Astrocyte (in vitro differentiated cells and primary cell): ENCODE measurements at regions not wholly inside any gene's neighbourhood (a gene's known extent, or its start where the extent isn't known, plus 50 kb on each side); places are given as distances from the start of the nearest gene placed in this dataset.

ENCODE experiments used
- DNase-seq: peaks from one replicate; pipeline ENCODE4 v3.0.0-alpha.2; 2010; ENCODE audit warnings: low read depth
- FAIRE-seq: peaks from 2 replicates; lab custom pipeline; 2011; peaks lifted over from hg19 to GRCh38; lab: Jason Lieb, UNC
- H2AFZ ChIP-seq: 2 replicates; pipeline ENCODE4 v1.6.0; 2012; ENCODE audit warnings: low read depth, low read length, inconsistent platforms
- H3K27ac ChIP-seq: 2 replicates; pipeline ENCODE4 v1.5.1; 2011; ENCODE audit warnings: low read depth, low read length, inconsistent platforms
- H3K27me3 ChIP-seq: 2 replicates; pipeline ENCODE4 v1.6.0; 2011; ENCODE audit warnings: low read length, inconsistent platforms; ENCODE audit not compliant: insufficient read depth
- H3K36me3 ChIP-seq: 2 replicates; pipeline ENCODE4 v1.5.1; 2011; ENCODE audit warnings: low read length, inconsistent platforms; ENCODE audit not compliant: insufficient read depth
- H3K4me1 ChIP-seq: 2 replicates; pipeline ENCODE4 v1.5.1; 2011; ENCODE audit warnings: low read length, inconsistent platforms; ENCODE audit not compliant: insufficient read depth
- H3K4me2 ChIP-seq: 2 replicates; pipeline ENCODE4 v1.6.0; 2012; ENCODE audit warnings: low read length, inconsistent platforms
- H3K4me3 ChIP-seq: 2 replicates; pipeline ENCODE4 v1.5.1; 2011; ENCODE audit warnings: low read depth, mild to moderate bottlenecking, low read length, inconsistent platforms; ENCODE audit not compliant: insufficient read depth
- H3K79me2 ChIP-seq: 2 replicates; pipeline ENCODE4 v1.6.0; 2012; ENCODE audit warnings: mild to moderate bottlenecking, low read length, inconsistent platforms; ENCODE audit not compliant: insufficient read depth
- H3K9ac ChIP-seq: 2 replicates; pipeline ENCODE4 v1.6.0; 2012; ENCODE audit warnings: mild to moderate bottlenecking, low read length, inconsistent platforms
- H3K9me3 ChIP-seq: 2 replicates; pipeline ENCODE4 v1.5.1; 2012; ENCODE audit warnings: low read depth, mild to moderate bottlenecking, low read length, inconsistent platforms; ENCODE audit not compliant: insufficient read depth
- H4K20me1 ChIP-seq: 2 replicates; pipeline ENCODE4 v1.6.0; 2012; ENCODE audit warnings: low read length, inconsistent platforms; ENCODE audit not compliant: insufficient read depth
- H3K27ac Mint-ChIP-seq: one replicate; pipeline ENCODE4 v1.8.0; 2021; ENCODE audit warnings: mild to moderate bottlenecking, mixed read lengths; ENCODE audit not compliant: unreplicated experiment
- H3K27me3 Mint-ChIP-seq: one replicate; pipeline ENCODE4 v1.8.0; 2021; ENCODE audit warnings: low read depth, mixed read lengths; ENCODE audit not compliant: unreplicated experiment
- H3K36me3 Mint-ChIP-seq: one replicate; pipeline ENCODE4 v1.8.0; 2021; ENCODE audit warnings: low read depth, mixed read lengths; ENCODE audit not compliant: unreplicated experiment
- H3K4me1 Mint-ChIP-seq: one replicate; pipeline ENCODE4 v1.8.0; 2021; ENCODE audit warnings: low read depth, mixed read lengths; ENCODE audit not compliant: unreplicated experiment
- H3K4me3 Mint-ChIP-seq: one replicate; pipeline ENCODE4 v1.8.0; 2021; ENCODE audit warnings: mild to moderate bottlenecking, moderate library complexity, mixed read lengths; ENCODE audit not compliant: unreplicated experiment
- H3K9me3 Mint-ChIP-seq: one replicate; pipeline ENCODE4 v1.8.0; 2021; ENCODE audit warnings: mild to moderate bottlenecking, mixed read lengths; ENCODE audit not compliant: unreplicated experiment
- EZH2 ChIP-seq: IDR thresholded peaks from 2 replicates; pipeline ENCODE4 v1.6.1; 2012; ENCODE audit warnings: mild to moderate bottlenecking, low read length, inconsistent platforms; ENCODE audit not compliant: insufficient read depth
- TF ChIP-seq, protein P1 (sequence below): IDR thresholded peaks from 2 replicates; pipeline ENCODE4 v1.5.1; 2011; ENCODE audit warnings: low read depth, mild to moderate bottlenecking, inconsistent platforms, low read length, moderate library complexity; ENCODE audit not compliant: insufficient read depth

- no peaks in the 10 kb centered on the region for H3K36me3 ChIP-seq
- no peaks in the 10 kb centered on the region for H3K9me3 ChIP-seq
- DNase-seq (no peak), FAIRE-seq (no peak)
- no peak overlapping the region for H2AFZ ChIP-seq
- H4K20me1 ChIP-seq = no peaks in the 10 kb centered on the region
- Mint-ChIP-seq H3K36me3 (no peaks in the 10 kb centered on the region), H3K27ac (no peak overlapping the region), H3K4me3 (no peak overlapping the region), H3K4me1 (peaks cover 2% of the 10 kb centered on the region), H3K27me3 (no peaks in the 10 kb centered on the region), H3K9me3 (peaks cover 14% of the 10 kb centered on the region)
- TF ChIP-seq, protein P1, sequence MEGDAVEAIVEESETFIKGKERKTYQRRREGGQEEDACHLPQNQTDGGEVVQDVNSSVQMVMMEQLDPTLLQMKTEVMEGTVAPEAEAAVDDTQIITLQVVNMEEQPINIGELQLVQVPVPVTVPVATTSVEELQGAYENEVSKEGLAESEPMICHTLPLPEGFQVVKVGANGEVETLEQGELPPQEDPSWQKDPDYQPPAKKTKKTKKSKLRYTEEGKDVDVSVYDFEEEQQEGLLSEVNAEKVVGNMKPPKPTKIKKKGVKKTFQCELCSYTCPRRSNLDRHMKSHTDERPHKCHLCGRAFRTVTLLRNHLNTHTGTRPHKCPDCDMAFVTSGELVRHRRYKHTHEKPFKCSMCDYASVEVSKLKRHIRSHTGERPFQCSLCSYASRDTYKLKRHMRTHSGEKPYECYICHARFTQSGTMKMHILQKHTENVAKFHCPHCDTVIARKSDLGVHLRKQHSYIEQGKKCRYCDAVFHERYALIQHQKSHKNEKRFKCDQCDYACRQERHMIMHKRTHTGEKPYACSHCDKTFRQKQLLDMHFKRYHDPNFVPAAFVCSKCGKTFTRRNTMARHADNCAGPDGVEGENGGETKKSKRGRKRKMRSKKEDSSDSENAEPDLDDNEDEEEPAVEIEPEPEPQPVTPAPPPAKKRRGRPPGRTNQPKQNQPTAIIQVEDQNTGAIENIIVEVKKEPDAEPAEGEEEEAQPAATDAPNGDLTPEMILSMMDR = no peak
- no peak for TF ChIP-seq EZH2
- H3K9ac ChIP-seq = no peak overlapping the region
- no peaks in the 10 kb centered on the region for H3K79me2 ChIP-seq
- H3K27ac ChIP-seq = no peak overlapping the region
- H3K4me2 ChIP-seq = no peak overlapping the region
- H3K4me3 ChIP-seq = no peak overlapping the region
- H3K27me3 ChIP-seq = no peaks in the 10 kb centered on the region
- H3K4me1 ChIP-seq = no peaks in the 10 kb centered on the region
These were observed 135.6 kb upstream of the NEBL start for GRCh38 chr10:21032587-21033319.

DNA sequence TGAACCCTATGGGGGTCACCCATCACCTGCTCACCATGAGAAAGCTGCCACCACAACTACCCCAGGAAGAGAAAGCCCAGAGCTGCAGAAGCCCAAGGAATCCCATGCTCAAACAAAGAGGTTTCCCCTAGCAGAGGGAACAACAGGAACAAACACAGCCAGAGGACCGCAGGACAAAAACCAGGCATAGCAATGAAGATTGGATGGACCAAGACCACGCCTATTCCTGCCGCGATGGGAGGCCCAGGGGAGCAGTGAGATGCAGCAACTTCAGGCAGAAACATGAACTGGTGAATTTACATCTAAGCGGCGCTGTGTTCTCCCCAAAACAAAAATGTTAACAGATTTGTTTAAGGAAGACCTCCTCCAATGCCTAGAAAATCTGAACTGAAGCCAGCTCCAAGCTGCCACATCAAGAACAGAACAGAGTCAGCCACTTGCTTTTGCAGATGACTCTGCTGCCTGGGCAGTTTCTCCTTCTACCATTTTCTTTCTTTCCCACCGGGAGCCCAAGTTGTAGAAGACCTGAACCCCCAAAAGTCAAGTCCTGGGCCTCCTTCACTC lies 134.2 kb upstream of the NEBL start:
- Mint-ChIP-seq H3K4me3 (no peak overlapping the region), H3K27me3 (no peaks in the 10 kb centered on the region), H3K4me1 (peaks cover 2% of the 10 kb centered on the region), H3K36me3 (no peaks in the 10 kb centered on the region), H3K9me3 (peaks cover 14% of the 10 kb centered on the region), H3K27ac (no peak overlapping the region)
- no peaks in the 10 kb centered on the region for H3K79me2 ChIP-seq
- H3K9ac ChIP-seq = no peak overlapping the region
- DNase-seq = no peak
- no peak overlapping the region for H3K4me3 ChIP-seq
- no peak for FAIRE-seq
- H4K20me1 ChIP-seq = no peaks in the 10 kb centered on the region
- H3K9me3 ChIP-seq = no peaks in the 10 kb centered on the region
- H3K27me3 ChIP-seq = no peaks in the 10 kb centered on the region
- H3K36me3 ChIP-seq = no peaks in the 10 kb centered on the region
- no peak overlapping the region for H3K27ac ChIP-seq
- TF ChIP-seq, protein P1 = no peak
- no peak for TF ChIP-seq EZH2
- no peak overlapping the region for H2AFZ ChIP-seq
- no peak overlapping the region for H3K4me2 ChIP-seq
- H3K4me1 ChIP-seq = no peaks in the 10 kb centered on the region

- no peak overlapping the region for H3K4me3 Mint-ChIP-seq
- no peaks in the 10 kb centered on the region for H3K36me3 Mint-ChIP-seq
- H3K79me2 ChIP-seq = no peaks in the 10 kb centered on the region
- no peak overlapping the region for H3K4me3 ChIP-seq
- DNase-seq = peak; percentile 8
- H3K4me1 Mint-ChIP-seq = peaks cover 2% of the 10 kb centered on the region
- TF ChIP-seq EZH2 = no peak
- TF ChIP-seq, protein P1 = no peak
- no peaks in the 10 kb centered on the region for H3K9me3 ChIP-seq
- no peaks in the 10 kb centered on the region for H3K27me3 Mint-ChIP-seq
- H4K20me1 ChIP-seq = no peaks in the 10 kb centered on the region
- no peak overlapping the region for H3K27ac ChIP-seq
- H3K4me2 ChIP-seq = peak overlapping the region; percentile 8
- H3K4me1 ChIP-seq = no peaks in the 10 kb centered on the region
- no peak overlapping the region for H3K27ac Mint-ChIP-seq
- peaks cover 14% of the 10 kb centered on the region for H3K9me3 Mint-ChIP-seq
- H3K9ac ChIP-seq = no peak overlapping the region
- FAIRE-seq = no peak
- H3K27me3 ChIP-seq = no peaks in the 10 kb centered on the region
- H2AFZ ChIP-seq = peak overlapping the region; percentile 60
- no peaks in the 10 kb centered on the region for H3K36me3 ChIP-seq
These were observed 133.0 kb upstream of the NEBL start for GRCh38 chr10:21030091-21030490.
